Urinary bladder (tissue), 3 donors: ENCODE measurements at regions not wholly inside any gene's neighbourhood (a gene's known extent, or its start where the extent isn't known, plus 50 kb on each side); places are given as distances from the start of the nearest gene placed in this dataset.
A peak's percentile ranks its signal among the peaks of the same experiment; 100 is the strongest.

ENCODE experiments used
- DNase-seq: peaks from one replicate; pipeline ENCODE4 v3.0.0-alpha.2; 2015; ENCODE audit errors: extremely low spot score
- H3K27ac ChIP-seq: one replicate; pipeline ENCODE4 v1.5.1; 2013; ENCODE audit warnings: low read depth, mild to moderate bottlenecking, moderate library complexity
- H3K36me3 ChIP-seq: one replicate; pipeline ENCODE4 v1.6.1; 2013; ENCODE audit warnings: mild to moderate bottlenecking, moderate library complexity; ENCODE audit not compliant: insufficient read depth
- H3K4me1 ChIP-seq: one replicate; pipeline ENCODE4 v1.6.1; 2013; ENCODE audit warnings: mild to moderate bottlenecking, moderate library complexity; ENCODE audit not compliant: insufficient read depth
- H3K4me3 ChIP-seq: one replicate; pipeline ENCODE4 v1.5.1; 2013; ENCODE audit warnings: low read depth, low read length
- WGBS: extraction: QIAGEN DNeasy Blood & Tissue Kit; methylation state at CpG from one replicate; pipeline ENCODE4 v1.1.7; 2013; 5-methylcytosine and 5-hydroxymethylcytosine counted together
- donor health status: healthy with polysubstance abuse.
- donor health status: healthy.

DNA sequence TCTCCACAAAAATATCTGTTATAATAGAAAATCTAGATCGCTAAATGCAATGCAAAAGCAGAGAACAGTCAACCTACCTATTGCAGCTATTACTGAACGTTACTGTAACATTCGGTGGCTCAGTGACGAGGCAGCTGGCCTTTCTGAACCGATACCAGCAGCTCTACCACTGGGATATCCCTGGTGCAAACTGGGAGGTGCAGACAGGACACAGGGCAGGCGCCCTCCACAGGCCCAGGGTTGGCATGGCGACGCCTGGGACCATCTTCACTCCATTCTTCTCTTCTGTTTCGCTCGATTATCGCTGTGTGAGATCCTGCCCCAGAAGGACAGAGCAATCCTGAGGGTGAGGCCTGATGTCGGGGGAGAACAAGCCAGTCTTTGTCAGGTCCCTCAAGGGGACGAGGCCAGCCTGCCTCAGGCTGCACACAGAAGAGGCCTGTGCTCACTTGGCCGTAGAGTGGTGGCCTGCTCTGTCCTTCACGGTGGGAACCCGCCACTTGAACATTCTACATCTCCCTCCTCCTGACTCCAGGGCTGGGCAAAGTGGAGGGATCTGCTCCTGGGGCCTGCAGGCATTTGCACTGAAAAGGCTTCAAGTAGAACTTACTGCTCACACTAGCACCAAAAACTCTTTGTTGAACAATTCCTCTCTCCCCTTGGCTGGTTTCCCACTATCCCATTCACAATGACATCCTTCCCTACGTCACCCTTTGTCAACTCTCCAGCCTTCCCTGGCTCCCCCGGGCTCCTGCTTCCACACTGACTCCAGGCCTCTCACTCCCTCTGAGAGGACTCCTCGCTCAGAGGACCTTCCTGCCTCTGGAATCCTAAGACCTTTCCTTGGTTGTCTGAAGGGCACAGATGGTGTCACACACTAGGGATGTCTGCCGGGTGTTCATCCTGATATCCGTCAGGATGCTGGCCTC lies 49.7 kb downstream of the CYRIA start:
- no peak overlapping the region for H3K4me3 ChIP-seq
- DNase-seq = no peak
- WGBS = 91% methylated on average over 21 of the region's 21 CpGs
- H3K27ac ChIP-seq = no peak overlapping the region
- no peaks in the 10 kb centered on the region for H3K36me3 ChIP-seq
- no peaks in the 10 kb centered on the region for H3K4me1 ChIP-seq

DNA sequence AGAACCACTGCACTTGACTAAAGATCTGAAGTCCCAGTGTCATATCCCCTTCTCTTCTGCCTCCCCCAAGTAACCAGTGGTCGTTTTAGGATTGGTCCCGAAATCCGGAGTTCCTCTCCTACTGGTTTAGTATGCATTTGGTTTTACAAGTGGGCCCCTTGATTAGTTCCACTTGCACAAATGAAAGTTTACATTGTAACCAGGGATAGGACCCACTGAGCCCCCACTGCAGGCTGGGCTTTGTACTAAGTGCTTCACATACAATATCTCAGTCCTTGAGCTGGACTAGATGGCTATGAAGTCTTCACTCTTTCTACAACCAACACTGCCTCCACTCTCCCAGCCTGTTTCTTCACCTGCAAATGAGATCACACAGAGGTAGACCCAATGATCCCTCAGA lies 50.4 kb downstream of the CYRIA start:
- no peaks in the 10 kb centered on the region for H3K4me1 ChIP-seq
- no peaks in the 10 kb centered on the region for H3K36me3 ChIP-seq
- no peak for DNase-seq
- no peak overlapping the region for H3K4me3 ChIP-seq
- no peak overlapping the region for H3K27ac ChIP-seq
- 95% methylated on average over 3 of the region's 3 CpGs for WGBS

DNA sequence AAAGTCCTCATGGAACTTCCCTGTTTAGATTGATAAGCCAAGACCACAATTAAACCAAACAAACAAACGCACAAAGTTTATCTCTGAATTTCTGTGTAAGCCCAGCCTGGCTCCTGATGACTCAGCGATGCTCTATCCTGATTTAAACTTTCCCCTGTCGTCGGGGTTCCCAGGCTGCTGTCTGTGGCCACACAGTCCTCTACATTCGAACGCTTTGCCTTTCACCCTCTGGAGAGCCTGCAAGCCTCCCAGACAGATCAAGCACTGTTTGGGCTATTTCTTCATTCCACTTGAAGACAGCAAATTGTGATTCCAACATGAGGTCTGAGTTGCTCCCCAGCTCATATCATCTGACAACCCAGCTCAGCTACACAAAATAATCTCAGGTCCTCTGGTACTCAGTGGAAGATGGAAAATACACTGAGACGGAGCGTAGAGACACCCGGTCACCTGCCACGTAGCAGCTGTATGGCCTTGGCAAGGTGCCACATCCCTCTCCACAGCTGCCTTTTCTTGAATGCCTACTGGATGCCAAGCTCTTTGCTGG lies 51.2 kb downstream of the CYRIA start:
- Histone ChIP-seq H3K36me3 (no peaks in the 10 kb centered on the region), H3K4me1 (no peaks in the 10 kb centered on the region), H3K4me3 (no peak overlapping the region), H3K27ac (no peak overlapping the region)
- no peak for DNase-seq
- 51% methylated on average over 10 of the region's 10 CpGs for WGBS

DNA sequence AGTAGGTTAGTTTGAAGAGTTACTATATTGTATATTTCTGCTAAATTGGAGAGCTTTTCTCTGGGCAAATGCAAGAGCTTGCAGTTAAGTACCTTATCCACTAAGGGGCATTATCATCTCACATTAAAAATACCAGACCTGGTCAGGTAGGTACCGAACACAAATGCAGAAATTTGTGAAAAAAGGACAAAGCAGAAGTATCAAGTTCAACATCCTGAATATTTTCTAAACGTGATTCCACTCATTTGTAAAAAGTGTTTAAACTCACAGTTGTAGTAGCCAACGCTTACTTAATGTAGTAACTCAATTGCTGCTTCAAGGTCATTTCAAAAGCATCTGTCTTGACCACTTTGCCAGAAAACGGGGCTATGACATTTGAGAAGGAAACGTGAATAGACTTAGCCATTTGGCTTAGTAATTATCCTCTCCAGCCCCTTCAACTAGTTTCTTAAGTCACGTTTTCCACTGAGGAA lies 52.1 kb downstream of the CYRIA start:
- Histone ChIP-seq H3K27ac (no peak overlapping the region), H3K4me3 (no peak overlapping the region), H3K4me1 (no peaks in the 10 kb centered on the region), H3K36me3 (no peaks in the 10 kb centered on the region)
- 50% methylated on average over 6 of the region's 6 CpGs for WGBS
- no peak for DNase-seq

DNA sequence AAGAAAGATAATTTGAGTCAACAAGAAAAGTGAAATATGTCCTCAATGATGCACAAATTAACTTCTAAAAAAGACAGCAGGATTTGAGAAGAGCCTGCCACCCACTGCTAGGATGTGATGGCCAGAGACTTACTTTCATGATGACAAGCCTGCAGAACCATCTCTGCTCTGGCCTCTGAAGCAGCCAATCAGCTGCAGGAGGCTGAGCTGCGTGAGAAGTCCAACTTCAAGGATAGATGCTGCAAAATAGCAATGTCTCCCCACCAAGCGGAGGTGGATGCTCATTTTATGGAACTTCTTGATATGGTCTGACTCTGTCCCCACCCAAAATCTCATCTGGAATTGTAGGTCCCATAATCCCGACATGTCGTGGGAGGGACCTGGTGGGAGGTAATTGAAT lies 53.1 kb downstream of the CYRIA start:
- no peaks in the 10 kb centered on the region for H3K4me1 ChIP-seq
- no peaks in the 10 kb centered on the region for H3K36me3 ChIP-seq
- DNase-seq = no peak
- no peak overlapping the region for H3K27ac ChIP-seq
- WGBS = 86% methylated on average over 4 of the region's 4 CpGs
- H3K4me3 ChIP-seq = no peak overlapping the region

DNA sequence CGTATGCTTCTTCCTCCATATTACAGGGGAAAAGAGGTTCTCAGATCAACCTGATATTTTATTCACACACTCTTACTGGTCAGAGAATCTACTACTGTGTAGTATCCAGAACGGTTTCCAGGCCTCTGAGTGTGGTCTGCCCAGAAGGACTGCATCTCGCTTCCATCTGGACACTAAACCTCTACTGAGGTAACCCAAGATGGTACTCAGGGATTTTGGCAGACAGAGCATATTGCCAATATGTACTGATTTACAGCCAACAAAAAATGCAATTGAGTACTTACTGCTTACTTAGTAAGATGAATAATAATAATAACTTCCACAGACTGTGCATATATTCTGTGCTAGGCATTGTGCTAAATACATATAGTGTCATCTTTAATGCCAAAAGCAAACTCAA lies 55.8 kb downstream of the CYRIA start:
- Histone ChIP-seq H3K4me3 (no peak overlapping the region), H3K4me1 (no peaks in the 10 kb centered on the region), H3K36me3 (no peaks in the 10 kb centered on the region), H3K27ac (no peak overlapping the region)
- 90% methylated on average over 3 of the region's 3 CpGs for WGBS
- no peak for DNase-seq

DNA sequence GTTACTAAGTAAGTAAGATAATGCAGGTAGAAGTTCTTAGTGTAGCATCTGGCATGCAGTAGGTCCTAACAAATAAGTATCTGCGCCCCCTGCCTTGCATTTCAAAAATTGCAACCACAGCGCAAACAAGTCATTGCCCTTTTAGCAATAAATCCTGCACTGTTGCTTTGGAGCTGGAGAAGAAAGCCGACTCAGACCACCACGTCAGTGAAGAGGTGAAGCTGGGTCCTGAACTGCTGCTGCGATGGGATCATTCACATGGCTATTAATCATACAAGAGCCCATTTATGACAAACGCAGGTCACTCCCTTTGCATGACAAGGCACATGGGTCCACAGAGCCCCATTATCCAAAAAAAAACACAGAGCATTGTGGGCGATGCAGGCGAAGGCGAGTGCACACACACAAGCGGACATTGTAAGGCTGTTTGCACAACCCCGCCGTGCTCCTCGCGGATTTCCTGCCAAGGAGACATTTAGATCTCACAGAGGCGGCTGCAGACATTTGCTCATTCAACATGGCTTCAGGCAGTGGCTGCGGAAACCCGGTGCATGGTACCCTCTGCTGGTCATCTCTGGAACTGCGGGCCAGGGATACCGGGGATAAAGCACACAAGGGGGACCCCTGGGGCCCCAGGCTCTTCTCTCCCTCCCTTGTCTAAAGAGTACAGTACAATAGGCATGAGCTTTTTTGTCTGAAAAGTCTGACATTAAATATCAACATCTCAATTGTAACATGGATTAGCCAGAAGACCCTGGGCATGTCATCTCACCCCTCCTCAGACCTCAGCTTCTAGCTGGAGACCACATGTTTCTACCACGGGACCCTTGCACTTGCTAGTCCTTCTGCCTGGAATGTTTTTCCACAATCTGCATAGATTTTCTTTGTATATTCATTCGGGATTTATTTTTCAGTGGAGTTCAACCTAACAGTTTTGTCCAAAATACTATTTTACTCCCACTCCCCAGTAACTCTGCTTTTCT lies 56.7 kb downstream of the CYRIA start:
- DNase-seq = peak; percentile 73
- WGBS = 6% methylated on average over 21 of the region's 21 CpGs
- Histone ChIP-seq H3K4me3 (peak overlapping the region; percentile 1), H3K36me3 (no peaks in the 10 kb centered on the region), H3K4me1 (no peaks in the 10 kb centered on the region), H3K27ac (no peak overlapping the region)

DNA sequence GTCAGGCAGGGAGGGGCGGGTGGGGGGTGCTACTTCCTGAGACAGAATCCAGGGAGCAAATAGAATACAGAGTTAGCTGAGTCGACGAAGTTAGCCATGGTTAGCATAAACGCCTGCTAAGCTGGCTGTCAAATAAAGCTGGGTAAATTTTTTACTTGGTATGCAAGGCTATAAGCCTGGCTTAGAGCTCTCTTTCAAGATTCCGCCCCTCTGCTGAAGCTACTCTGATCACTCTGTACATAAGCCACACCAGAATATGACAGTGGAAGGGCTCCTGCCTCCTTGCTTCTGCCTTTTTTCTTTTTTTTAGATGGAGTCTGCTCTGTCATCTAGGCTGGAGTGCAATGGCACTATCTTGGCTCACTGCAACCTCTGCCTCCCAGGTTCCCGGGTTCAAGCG lies 58.3 kb downstream of the CYRIA start:
- 60% methylated on average over 7 of the region's 7 CpGs for WGBS
- no peak for DNase-seq
- H3K27ac ChIP-seq = no peak overlapping the region
- H3K4me3 ChIP-seq = no peak overlapping the region
- no peaks in the 10 kb centered on the region for H3K4me1 ChIP-seq
- no peaks in the 10 kb centered on the region for H3K36me3 ChIP-seq

DNA sequence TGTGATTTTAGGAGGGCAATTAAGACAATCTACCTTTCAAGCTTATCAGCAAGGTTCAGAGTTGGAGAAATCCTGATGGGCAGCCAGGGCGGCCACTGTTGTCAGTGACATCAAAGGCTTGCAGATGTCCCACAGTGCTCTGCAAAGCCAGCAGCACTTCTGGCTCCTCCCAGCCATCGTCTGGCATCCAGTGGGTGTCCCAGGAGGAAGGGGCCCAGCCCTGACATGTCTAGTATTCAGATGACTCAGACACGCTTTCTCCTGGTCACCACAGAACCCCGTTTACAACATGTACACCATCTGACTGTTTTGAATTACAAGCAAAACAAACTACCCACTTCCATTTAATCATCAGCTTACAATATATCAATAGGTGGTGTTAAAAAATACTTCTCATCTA lies 61.4 kb downstream of the CYRIA start:
- WGBS = 82% methylated on average over 4 of the region's 4 CpGs
- Histone ChIP-seq H3K36me3 (no peaks in the 10 kb centered on the region), H3K4me1 (no peaks in the 10 kb centered on the region), H3K4me3 (no peak overlapping the region), H3K27ac (no peak overlapping the region)
- no peak for DNase-seq

DNA sequence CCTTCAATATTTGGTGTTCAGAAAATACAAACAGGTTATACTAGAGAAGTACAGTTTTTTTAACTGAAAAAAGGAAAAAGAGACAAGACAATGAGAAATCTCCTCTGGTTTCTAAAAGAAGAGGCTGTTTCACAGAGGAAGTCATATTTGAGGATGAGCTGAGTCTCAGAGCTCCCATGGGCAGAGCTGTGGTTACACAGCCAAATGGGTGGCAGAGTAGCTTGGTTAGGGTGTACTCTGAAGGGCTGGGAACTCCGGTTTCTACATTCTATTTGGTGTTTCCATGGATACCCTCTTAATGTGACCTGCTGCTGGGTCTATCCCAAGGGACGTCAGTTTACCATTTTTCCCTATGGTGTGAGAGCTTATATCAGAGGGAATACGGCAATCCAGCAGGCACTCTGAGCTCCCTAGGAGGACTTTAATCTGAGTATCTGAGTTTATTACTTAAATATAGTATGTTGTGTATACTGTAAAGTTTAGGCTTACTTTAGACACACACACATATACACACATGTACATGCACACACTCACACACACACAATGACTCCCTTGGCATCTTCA lies 74.2 kb downstream of the CYRIA start:
- no peaks in the 10 kb centered on the region for H3K4me1 ChIP-seq
- WGBS = 82% methylated on average over 3 of the region's 3 CpGs

DNA sequence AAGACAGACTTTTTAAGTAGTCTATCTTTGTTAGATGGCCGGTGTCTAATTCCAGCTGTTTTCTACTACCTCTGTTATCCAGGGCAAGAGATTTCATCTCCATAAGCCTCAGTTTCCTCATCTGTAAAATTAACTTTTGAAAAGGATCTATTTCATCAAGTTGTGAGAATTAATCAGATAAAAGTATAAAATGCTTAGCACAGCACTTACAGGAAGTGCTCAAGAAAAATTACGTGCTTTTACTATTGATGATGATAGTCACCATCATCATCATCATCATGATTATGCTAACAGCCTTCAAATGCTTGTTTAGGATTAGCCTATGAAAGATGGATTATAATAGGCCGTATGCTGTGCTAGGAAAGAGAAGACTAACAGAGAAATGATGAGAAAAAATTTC lies 76.2 kb downstream of the CYRIA start:
- Histone ChIP-seq H3K36me3 (no peaks in the 10 kb centered on the region), H3K4me3 (no peak overlapping the region), H3K27ac (no peak overlapping the region), H3K4me1 (no peaks in the 10 kb centered on the region)
- WGBS = 86% methylated on average over 3 of the region's 3 CpGs
- no peak for DNase-seq

More for the DNA sequence above, 74.2 kb downstream of the CYRIA start:
- H3K36me3 ChIP-seq = no peaks in the 10 kb centered on the region
- no peak for DNase-seq
- H3K4me3 ChIP-seq = no peak overlapping the region
- no peak overlapping the region for H3K27ac ChIP-seq

DNA sequence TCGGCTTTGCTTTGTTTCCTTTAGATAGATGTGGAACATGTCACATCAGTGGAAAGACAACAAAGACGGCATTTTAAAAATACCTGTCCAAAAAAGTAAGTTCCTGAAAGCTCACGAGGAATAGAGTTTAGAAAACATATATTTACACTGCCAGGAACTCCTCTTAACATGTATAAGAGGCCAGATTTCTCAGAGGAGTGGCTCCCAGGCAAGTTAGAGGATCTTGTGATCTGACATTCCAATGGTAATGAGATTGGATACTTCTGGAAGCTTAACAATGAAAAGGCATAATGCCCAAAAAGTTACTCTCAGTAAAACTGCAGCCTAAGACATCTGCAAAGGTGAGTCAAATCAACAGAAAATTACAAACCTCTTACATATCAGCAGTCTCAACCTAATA lies 77.1 kb downstream of the CYRIA start:
- no peak overlapping the region for H3K27ac ChIP-seq
- no peaks in the 10 kb centered on the region for H3K4me1 ChIP-seq
- no peak overlapping the region for H3K4me3 ChIP-seq
- no peak for DNase-seq
- 69% methylated on average over 3 of the region's 3 CpGs for WGBS
- no peaks in the 10 kb centered on the region for H3K36me3 ChIP-seq

DNA sequence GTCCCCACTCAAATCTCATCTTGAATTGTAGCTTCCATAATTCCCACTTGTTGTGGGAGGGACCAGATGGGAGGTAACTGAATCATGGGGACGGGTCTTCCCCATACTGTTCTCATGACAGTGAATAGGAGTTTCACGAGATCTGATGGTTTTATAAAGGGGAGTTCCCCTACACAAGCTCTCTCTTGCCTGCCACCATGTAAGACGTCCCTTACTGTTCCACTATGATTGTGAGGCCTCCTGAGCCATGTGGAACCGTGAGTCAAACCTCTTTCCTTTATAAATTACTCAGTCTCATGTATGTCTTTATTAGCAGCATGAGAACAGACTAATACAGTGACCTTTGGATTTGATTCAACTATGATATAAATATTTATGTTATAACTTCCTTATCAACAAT lies 78.0 kb downstream of the CYRIA start:
- Histone ChIP-seq H3K4me3 (no peak overlapping the region), H3K36me3 (no peaks in the 10 kb centered on the region), H3K27ac (no peak overlapping the region), H3K4me1 (no peaks in the 10 kb centered on the region)
- DNase-seq = no peak
- 69% methylated on average over 4 of the region's 4 CpGs for WGBS
